GM13976 (cell line): ENCODE measurements at regions not wholly inside any gene's neighbourhood (a gene's known extent, or its start where the extent isn't known, plus 50 kb on each side); places are given as distances from the start of the nearest gene placed in this dataset.
"Not testable (repeated sequence)": the region's sequence is repeated elsewhere in the genome, so short reads cannot be mapped to it uniquely, and the experiment has no call there.

ENCODE experiments used
- DNase-seq: peaks from one replicate; pipeline ENCODE4 v3.0.0; 2012; ENCODE audit warnings: low spot score
- in situ Hi-C: fragments of 300-500 bp; cut with MboI; formaldehyde crosslinking; loops from one replicate; pipeline ENCODE4 v1.12.0; 2022; ENCODE audit warnings: low sequenced_read_pairs, mixed read lengths, inconsistent platforms; ENCODE audit not compliant: unreplicated experiment
- TF ChIP-seq, protein P1 (sequence below): IDR thresholded peaks from 2 replicates; pipeline ENCODE4 v1.5.1; 2012; ENCODE audit warnings: borderline replicate concordance, mild to moderate bottlenecking; ENCODE audit not compliant: insufficient read depth; ENCODE audit errors: extremely low read depth, missing control alignments, control extremely low read depth

DNA sequence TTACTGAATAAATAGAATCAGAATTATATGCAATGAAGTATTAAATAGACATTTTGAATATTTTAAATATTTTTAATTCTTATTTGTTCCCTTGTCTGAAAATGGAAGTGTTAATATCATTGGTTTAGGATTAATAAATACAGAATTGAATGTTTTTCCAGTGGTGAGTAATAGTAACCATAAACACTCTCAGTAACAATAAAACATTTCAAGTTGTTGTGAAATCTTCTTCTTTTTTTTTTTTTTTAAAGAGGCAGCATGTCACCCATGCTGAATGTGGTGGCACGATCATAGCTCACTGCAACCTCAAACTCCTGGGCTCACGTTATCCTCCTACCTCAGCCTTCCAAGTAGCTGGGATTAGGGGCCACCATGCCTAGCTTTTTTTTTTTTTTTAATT, 86.2 kb upstream of the ZBTB18 start:
- no peak for DNase-seq
- TF ChIP-seq, protein P1, sequence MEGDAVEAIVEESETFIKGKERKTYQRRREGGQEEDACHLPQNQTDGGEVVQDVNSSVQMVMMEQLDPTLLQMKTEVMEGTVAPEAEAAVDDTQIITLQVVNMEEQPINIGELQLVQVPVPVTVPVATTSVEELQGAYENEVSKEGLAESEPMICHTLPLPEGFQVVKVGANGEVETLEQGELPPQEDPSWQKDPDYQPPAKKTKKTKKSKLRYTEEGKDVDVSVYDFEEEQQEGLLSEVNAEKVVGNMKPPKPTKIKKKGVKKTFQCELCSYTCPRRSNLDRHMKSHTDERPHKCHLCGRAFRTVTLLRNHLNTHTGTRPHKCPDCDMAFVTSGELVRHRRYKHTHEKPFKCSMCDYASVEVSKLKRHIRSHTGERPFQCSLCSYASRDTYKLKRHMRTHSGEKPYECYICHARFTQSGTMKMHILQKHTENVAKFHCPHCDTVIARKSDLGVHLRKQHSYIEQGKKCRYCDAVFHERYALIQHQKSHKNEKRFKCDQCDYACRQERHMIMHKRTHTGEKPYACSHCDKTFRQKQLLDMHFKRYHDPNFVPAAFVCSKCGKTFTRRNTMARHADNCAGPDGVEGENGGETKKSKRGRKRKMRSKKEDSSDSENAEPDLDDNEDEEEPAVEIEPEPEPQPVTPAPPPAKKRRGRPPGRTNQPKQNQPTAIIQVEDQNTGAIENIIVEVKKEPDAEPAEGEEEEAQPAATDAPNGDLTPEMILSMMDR = no peak
- in situ Hi-C loops = no loop called here

DNA sequence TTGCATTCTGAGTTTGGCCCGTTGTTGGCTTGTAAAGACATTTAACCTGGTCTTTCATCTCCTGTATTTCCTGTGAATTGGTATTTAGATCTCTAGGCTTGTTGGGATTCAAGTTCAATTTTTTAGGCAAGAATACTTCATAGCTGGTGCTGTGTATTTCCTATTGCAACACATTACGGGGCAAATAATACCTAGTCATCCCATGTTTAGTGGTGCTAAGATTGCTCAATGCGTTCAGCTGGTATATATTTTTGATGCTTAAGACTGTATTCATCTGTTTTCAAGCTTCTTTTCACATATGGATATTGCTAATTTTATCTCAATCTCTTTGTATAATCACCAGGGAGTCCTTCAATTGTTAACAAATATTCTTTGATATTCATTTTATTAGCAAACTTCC, 87.5 kb upstream of the ZBTB18 start:
- TF ChIP-seq, protein P1 = no peak
- in situ Hi-C loops = no loop called here
- DNase-seq = no peak

DNA sequence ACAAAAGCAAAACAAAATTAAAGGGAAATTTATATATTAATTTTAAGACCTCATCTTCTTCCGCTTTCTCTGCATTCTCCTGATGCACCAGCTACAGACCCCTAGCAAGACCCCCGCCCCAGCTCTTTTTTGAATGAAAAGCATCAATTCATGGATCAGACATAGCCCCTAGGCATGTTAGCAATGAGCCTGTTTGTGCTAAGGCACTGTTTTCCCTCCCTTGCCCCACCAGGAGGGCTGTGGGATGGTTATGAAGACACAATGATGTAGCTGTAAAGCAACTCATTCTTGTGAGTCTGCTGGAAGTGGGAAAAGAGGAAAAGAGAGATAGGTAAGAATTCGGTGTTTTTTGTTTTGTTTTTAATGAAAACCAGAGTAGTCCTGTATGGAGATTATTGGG, 88.5 kb upstream of the ZBTB18 start:
- in situ Hi-C loops = no loop called here

DNA sequence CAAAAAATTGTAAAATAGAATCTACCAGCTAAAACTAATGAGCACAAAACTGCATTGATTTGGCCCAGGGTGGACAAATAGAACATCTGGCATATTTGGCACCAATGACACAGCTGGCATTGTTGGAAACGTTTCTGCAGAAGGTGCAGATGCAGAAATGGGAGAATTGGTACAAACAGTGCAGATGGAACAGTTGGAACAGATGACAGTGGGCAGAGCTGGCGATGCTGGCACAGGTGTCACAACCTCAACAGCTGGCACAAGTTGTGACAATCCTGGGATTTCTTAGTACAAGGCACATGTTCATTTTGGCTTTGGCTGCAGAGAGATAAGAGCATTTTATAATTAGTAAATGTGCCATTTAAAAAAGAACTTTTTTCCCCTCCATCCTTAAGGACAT, 91.1 kb upstream of the ZBTB18 start:
- DNase-seq = no peak
- in situ Hi-C loops = no loop called here
- TF ChIP-seq, protein P1 = no peak

More for the DNA sequence above, 88.5 kb upstream of the ZBTB18 start:
- DNase-seq = no peak
- TF ChIP-seq, protein P1 = no peak

DNA sequence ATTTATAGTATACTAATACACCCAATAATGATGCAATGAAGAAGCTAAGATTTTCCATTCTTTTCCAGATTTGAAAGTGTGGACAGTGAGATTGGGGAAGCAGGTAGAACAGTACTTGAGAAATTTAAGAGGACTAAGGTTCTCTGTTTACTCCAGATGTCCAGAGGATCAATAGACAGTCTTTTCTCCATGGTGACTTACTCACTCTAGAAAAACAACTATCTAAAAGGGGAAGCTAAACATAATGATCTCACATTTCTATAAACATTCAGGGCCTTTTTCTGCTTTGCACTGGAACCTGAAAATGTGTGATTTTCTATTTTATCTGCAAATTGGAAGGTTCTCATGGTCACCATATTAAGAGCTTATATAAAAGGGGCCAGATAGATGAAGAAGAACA, 93.9 kb upstream of the ZBTB18 start:
- TF ChIP-seq, protein P1 = no peak
- no peak for DNase-seq
- in situ Hi-C loops = no loop called here

DNA sequence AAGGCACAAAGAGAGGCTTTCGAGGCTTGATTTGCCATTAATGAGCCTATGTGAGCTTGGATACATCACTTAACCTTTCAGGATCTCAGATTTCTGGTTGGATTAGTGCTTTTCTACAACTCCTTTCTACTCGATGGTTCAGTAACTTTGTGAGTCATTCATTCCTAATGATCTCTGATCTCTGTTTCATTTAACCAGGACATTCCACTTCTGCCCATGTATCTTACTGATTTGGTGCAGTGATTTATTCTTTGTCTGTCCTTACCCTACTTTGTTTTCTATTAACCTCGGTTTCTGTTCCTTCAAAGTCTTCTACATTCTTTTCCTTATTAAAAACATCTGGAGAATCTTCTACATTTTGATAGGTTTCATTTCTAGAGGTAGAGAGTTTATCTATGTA, 94.6 kb upstream of the ZBTB18 start:
- DNase-seq = no peak
- TF ChIP-seq, protein P1 = no peak
- in situ Hi-C loops = no loop called here

DNA sequence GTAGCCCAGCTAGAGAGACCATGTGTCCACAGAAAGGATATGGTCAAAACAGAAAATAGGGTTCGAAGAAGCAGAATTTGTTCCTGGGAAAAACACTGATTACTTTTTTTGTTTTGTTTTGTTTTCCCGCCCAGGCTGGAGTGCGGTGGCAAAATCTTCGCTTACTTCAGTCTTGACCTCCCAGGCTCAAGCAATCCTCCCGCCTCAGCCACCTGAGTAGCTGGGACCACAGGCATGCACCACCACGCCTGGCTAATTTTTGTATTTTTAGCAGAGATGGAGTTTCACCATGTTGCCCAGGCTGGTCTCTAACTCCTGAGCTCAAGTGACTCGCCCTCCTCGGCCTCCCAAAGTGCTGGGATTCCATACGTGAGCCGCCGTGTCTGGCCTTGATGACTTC, 99.9 kb upstream of the ZBTB18 start:
- DNase-seq, in situ Hi-C loops: not testable (repeated sequence)
